Testis (tissue), 2 donors: ENCODE measurements at regions not wholly inside any gene's neighbourhood (a gene's known extent, or its start where the extent isn't known, plus 50 kb on each side); places are given as distances from the start of the nearest gene placed in this dataset.

ENCODE experiments used
- DNase-seq: peaks from one replicate; pipeline ENCODE4 v3.0.0-alpha.2; 2019
- H3K27ac ChIP-seq, 2 donors: fragments of 200-600 bp; sonication (generic); one replicate each; pipeline ENCODE4 v1.5.1; 2019
- H3K27me3 ChIP-seq: fragments of 200-600 bp; sonication (generic); one replicate; pipeline ENCODE4 v1.5.1; 2019
- H3K36me3 ChIP-seq: fragments of 200-600 bp; sonication (generic); one replicate; pipeline ENCODE4 v1.5.1; 2017; ENCODE audit warnings: low read depth; ENCODE audit errors: missing control alignments
- H3K4me1 ChIP-seq: fragments of 200-600 bp; sonication (generic); one replicate; pipeline ENCODE4 v1.5.1; 2019
- H3K4me3 ChIP-seq, 2 donors: fragments of 200-600 bp; sonication (generic); one replicate each; pipeline ENCODE4 v1.5.1; 2017 to 2019
- H3K9me3 ChIP-seq: fragments of 200-600 bp; sonication (generic); one replicate; pipeline ENCODE4 v1.5.1; 2017
- POLR2A ChIP-seq: fragments of 450-650 bp; IDR thresholded peaks from one replicate; pipeline ENCODE4 v1.6.1; 2017; ENCODE audit warnings: antibody characterized with exemption, mild to moderate bottlenecking, moderate library complexity
- WGBS, 2 donors: methylation state at CpG; one replicate each; pipeline ENCODE4 v1.1.5; 2018; 5-methylcytosine and 5-hydroxymethylcytosine counted together
- intact Hi-C: fragments of 100-400 bp; cut with DNase I; formaldehyde crosslinking; loops from one replicate; pipeline ENCODE4 v1.15.1; 2023; ENCODE audit warnings: low total_unique reads
- TF ChIP-seq, protein P1 (sequence below), 3 experiments: fragments of 450-650 bp in 2 of 3; fragments of 200-600 bp in 1 of 3; sonication (generic) in 1 of 3; IDR thresholded peaks; one replicate each; pipeline ENCODE4 v1.5.1; 2016 to 2019; ENCODE audit warnings: antibody characterized with exemption in 3 of 3, mild to moderate bottlenecking in 2 of 3, moderate library complexity in 1 of 3

DNA sequence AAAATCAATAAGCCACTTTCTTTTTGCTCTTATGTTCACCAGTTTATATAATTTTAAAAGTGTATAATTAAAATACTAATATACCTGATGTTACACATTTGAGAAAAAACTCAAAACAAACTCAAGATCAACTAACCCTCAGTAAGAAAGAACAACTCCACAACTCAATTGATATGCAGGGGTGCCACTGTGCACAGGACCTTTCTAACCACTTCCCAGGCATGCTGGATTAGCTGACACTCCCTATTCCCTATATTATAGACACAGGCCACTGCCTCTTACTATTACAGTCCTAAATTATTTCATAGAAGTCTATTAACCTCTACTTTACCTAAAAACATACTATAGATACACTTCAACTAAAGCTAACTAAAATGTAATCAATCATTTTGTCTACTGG, 191.7 kb upstream of the KRR1 start:
- no peak for DNase-seq
- Histone ChIP-seq H3K27ac (no peak overlapping the region), H3K36me3 (no peaks in the 10 kb centered on the region), H3K27me3 (no peaks in the 10 kb centered on the region), H3K4me1 (peaks cover 17% of the 10 kb centered on the region), H3K4me3 (no peak overlapping the region), H3K9me3 (no peaks in the 10 kb centered on the region)
- intact Hi-C loops, result no loop called here
- TF ChIP-seq, protein P1, sequence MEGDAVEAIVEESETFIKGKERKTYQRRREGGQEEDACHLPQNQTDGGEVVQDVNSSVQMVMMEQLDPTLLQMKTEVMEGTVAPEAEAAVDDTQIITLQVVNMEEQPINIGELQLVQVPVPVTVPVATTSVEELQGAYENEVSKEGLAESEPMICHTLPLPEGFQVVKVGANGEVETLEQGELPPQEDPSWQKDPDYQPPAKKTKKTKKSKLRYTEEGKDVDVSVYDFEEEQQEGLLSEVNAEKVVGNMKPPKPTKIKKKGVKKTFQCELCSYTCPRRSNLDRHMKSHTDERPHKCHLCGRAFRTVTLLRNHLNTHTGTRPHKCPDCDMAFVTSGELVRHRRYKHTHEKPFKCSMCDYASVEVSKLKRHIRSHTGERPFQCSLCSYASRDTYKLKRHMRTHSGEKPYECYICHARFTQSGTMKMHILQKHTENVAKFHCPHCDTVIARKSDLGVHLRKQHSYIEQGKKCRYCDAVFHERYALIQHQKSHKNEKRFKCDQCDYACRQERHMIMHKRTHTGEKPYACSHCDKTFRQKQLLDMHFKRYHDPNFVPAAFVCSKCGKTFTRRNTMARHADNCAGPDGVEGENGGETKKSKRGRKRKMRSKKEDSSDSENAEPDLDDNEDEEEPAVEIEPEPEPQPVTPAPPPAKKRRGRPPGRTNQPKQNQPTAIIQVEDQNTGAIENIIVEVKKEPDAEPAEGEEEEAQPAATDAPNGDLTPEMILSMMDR (IDR thresholded peaks at IDR 0.05), result no peak
- TF ChIP-seq POLR2A, result no peak

DNA sequence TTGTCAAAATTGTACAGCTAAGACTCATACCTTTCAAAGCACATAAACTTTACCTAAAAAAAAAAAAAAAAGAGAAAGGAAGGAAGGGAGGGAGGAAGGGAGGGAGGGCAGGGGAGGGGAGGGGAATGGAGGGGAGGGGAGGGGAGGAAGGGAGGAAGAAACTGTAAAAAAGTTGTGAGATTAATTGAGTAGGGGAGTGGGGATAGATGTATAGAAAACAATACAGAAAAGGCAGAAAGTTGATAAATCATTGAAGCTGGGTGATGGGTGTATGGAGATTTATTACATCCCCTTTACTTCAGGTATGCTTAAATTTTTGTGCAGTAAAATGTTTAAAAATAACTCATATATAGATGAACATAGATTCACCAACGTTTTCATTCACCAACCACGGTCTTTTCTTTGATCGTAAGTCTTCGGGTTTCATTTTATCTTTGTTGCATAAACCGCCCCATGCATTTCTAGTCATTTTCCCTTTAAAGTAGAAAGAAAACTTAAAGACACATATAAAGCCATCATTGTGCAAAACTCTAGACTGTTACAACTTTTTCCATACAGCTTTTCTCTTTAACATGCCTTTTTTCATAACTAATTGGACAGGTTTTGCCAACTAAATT, 191.2 kb upstream of the KRR1 start:
- intact Hi-C loops, result no loop called here
- no peak for DNase-seq
- no peak overlapping the region for H3K27ac ChIP-seq
- no peaks in the 10 kb centered on the region for H3K36me3 ChIP-seq
- H3K27me3 ChIP-seq, result no peaks in the 10 kb centered on the region
- TF ChIP-seq, protein P1 (IDR thresholded peaks at IDR 0.05), result no peak
- no peak for TF ChIP-seq POLR2A
- H3K4me1 ChIP-seq, result peaks cover 12% of the 10 kb centered on the region
- no peaks in the 10 kb centered on the region for H3K9me3 ChIP-seq
- WGBS, 2 donors, result 47 to 50% methylated on average over 5 of the region's 5 CpGs
- no peak overlapping the region for H3K4me3 ChIP-seq

DNA sequence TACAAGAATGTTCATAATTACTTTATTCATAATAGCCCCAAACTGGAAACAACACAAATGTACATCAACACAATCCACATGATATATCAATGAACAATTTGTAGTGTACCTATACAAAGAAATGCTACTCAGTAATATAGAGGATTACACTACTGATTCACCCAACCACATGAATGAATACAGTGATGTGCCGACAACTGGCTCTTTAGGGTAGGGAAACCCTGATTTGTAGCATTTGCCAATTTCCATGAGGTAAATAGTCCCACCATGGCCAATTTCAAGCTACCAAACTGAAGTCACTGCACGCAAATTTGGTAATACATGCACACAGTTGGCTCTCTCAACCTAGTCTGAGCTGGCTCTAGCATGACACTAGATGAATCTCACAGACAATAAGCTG, 190.4 kb upstream of the KRR1 start:
- WGBS, 2 donors, result 82 to 97% methylated on average over 2 of the region's 2 CpGs
- H3K36me3 ChIP-seq, result no peaks in the 10 kb centered on the region
- H3K27ac ChIP-seq, result no peak overlapping the region
- H3K9me3 ChIP-seq, result no peaks in the 10 kb centered on the region
- no peak for TF ChIP-seq POLR2A
- TF ChIP-seq, protein P1 (IDR thresholded peaks at IDR 0.05), result no peak
- no peak overlapping the region for H3K4me3 ChIP-seq
- DNase-seq, result no peak
- H3K27me3 ChIP-seq, result no peaks in the 10 kb centered on the region
- intact Hi-C loops, result no loop called here
- H3K4me1 ChIP-seq, result peaks cover 11% of the 10 kb centered on the region

DNA sequence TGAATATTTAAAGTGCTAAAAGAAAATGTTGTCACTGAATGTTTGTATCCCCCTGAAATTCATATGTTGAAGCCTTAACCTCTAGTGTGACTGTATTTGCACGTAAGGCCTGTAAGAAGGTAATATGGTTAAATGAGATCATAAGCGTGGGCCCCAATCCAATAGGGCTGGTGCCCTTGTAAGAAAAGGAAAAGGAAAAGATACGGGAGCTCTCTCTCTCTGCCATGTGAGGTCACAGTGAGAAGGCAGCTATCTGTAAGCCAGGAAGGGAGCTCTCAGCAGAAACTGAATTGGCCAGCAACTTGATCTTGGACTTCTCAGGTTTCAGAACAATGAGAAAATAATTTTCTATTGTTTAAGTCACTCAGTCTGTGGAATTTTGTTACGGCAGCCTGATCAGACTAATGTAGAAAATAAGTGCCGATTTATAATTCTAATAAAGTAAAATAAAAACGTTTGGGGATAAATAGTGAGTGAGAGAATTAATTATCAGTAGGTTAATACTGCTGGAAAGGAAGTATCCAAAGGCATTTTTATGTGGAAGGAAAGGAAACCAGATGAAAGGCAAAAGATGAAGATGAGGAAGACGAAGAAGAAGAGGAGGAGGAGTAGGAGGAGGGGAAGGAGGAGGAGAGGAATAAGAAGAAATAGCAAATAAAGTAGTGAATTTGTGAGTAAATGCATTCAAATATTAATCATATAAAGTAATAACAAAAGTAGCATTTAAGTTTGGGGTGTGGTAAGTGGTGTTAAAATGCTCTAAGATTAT, 188.5 kb upstream of the KRR1 start:
- DNase-seq, result no peak
- Histone ChIP-seq H3K4me3 (no peak overlapping the region), H3K36me3 (no peaks in the 10 kb centered on the region), H3K27me3 (no peaks in the 10 kb centered on the region), H3K27ac (no peak overlapping the region), H3K4me1 (no peaks in the 10 kb centered on the region), H3K9me3 (no peaks in the 10 kb centered on the region)
- no peak for TF ChIP-seq POLR2A
- TF ChIP-seq, protein P1 (IDR thresholded peaks at IDR 0.05), result no peak
- intact Hi-C loops, result no loop called here
- WGBS, 2 donors, result 62 to 71% methylated on average over 7 of the region's 7 CpGs

DNA sequence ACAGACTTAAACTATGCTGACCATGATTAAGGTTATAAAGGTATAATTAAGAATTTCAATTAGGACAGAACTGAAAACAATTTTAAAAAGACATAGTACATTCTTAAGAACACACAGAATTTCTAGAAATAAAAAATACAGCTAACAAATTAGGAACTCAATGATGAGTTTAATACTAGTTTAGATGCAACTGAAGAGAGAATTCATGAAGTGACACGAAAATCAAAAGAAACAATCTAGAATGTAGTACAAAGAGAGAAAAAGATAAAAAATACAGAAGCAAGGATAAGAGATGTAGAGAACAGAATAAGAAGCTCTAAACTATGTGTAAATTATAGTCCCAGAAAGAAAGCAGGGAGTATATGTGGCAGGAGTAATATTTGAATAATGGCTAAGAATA, 187.8 kb upstream of the KRR1 start:
- Histone ChIP-seq H3K9me3 (no peaks in the 10 kb centered on the region), H3K4me3 (no peak overlapping the region), H3K27me3 (no peaks in the 10 kb centered on the region), H3K36me3 (no peaks in the 10 kb centered on the region), H3K4me1 (no peaks in the 10 kb centered on the region), H3K27ac (no peak overlapping the region)
- 81 to 86% methylated on average over 1 of the region's 1 CpG for WGBS, 2 donors
- intact Hi-C loops, result no loop called here
- TF ChIP-seq POLR2A, result no peak
- TF ChIP-seq, protein P1 (IDR thresholded peaks at IDR 0.05), result no peak
- DNase-seq, result no peak
